Neural progenitor cell (in vitro differentiated cells): ENCODE measurements at regions not wholly inside any gene's neighbourhood (a gene's known extent, or its start where the extent isn't known, plus 50 kb on each side); places are given as distances from the start of the nearest gene placed in this dataset.

Source experiments
- DNase-seq: peaks from one replicate; pipeline ENCODE4 v3.0.0-alpha.2; 2016; ENCODE audit warnings: low spot score
- H2AFZ ChIP-seq: fragments of 200-600 bp; sonication (generic); replicated peaks from 2 replicates; pipeline ENCODE4 v1.6.1; 2016; ENCODE audit warnings: antibody characterized with exemption
- H3F3A ChIP-seq: fragments of 200-600 bp; sonication (generic); 2 replicates; pipeline ENCODE4 v1.6.1; 2016; ENCODE audit warnings: antibody characterized with exemption, low read depth
- H3K27ac ChIP-seq: fragments of 200-600 bp; sonication (generic); 2 replicates; pipeline ENCODE4 v1.5.1; 2016; ENCODE audit warnings: mild to moderate bottlenecking
- H3K27me3 ChIP-seq: fragments of 200-600 bp; sonication (generic); 2 replicates; pipeline ENCODE4 v1.6.1; 2016; ENCODE audit warnings: mild to moderate bottlenecking, moderate library complexity
- H3K36me3 ChIP-seq: fragments of 200-600 bp; sonication (generic); 2 replicates; pipeline ENCODE4 v1.5.1; 2016
- H3K4me1 ChIP-seq: fragments of 200-600 bp; sonication (generic); 2 replicates; pipeline ENCODE4 v1.6.1; 2016; ENCODE audit warnings: mixed run types
- H3K4me2 ChIP-seq: fragments of 200-600 bp; sonication (generic); 2 replicates; pipeline ENCODE4 v1.6.1; 2016
- H3K4me3 ChIP-seq: fragments of 200-600 bp; sonication (generic); 2 replicates; pipeline ENCODE4 v1.5.1; 2016
- H3K79me2 ChIP-seq: fragments of 200-600 bp; sonication (generic); 2 replicates; pipeline ENCODE4 v1.6.1; 2016; ENCODE audit warnings: low read depth
- H3K9ac ChIP-seq: fragments of 200-600 bp; sonication (generic); 2 replicates; pipeline ENCODE4 v1.6.1; 2016
- H3K9me3 ChIP-seq: fragments of 200-600 bp; sonication (generic); 2 replicates; pipeline ENCODE4 v1.5.1; 2016; ENCODE audit warnings: low read depth
- H4K20me1 ChIP-seq: fragments of 200-600 bp; sonication (generic); 2 replicates; pipeline ENCODE4 v1.6.1; 2016; ENCODE audit warnings: low read depth
- H3K27ac Mint-ChIP-seq: 3 replicates; pipeline ENCODE4 v1.8.0; 2021; ENCODE audit warnings: mixed read lengths
- H3K27me3 Mint-ChIP-seq: 2 replicates; pipeline ENCODE4 v1.8.0; 2022; ENCODE audit warnings: low read depth, mild to moderate bottlenecking, inconsistent platforms, moderate library complexity, mixed read lengths; ENCODE audit not compliant: insufficient read depth
- H3K36me3 Mint-ChIP-seq: 3 replicates; pipeline ENCODE4 v1.8.0; 2021; ENCODE audit warnings: mixed read lengths
- H3K4me1 Mint-ChIP-seq: 3 replicates; pipeline ENCODE4 v1.8.0; 2021; ENCODE audit warnings: mixed read lengths
- H3K4me3 Mint-ChIP-seq: 3 replicates; pipeline ENCODE4 v1.8.0; 2021; ENCODE audit warnings: mild to moderate bottlenecking, moderate library complexity, mixed read lengths
- H3K9me3 Mint-ChIP-seq: 3 replicates; pipeline ENCODE4 v1.8.0; 2020; ENCODE audit warnings: mixed read lengths
- CTCF ChIP-seq: fragments of 200-600 bp; sonication (generic); IDR thresholded peaks from 2 replicates; pipeline ENCODE4 v1.5.1; 2017; ENCODE audit warnings: antibody characterized with exemption, mild to moderate bottlenecking
- EZH2 ChIP-seq: fragments of 200-600 bp; sonication (generic); IDR thresholded peaks from 2 replicates; pipeline ENCODE4 v1.6.1; 2017; ENCODE audit warnings: antibody characterized with exemption, mild to moderate bottlenecking, moderate library complexity
- EZH2phosphoT487 ChIP-seq: fragments of 200-600 bp; sonication (generic); IDR thresholded peaks from 2 replicates; pipeline ENCODE4 v1.6.1; 2017; ENCODE audit warnings: antibody characterized with exemption

GRCh38 chr6:7664003-7664402, 61.9 kb upstream of the BMP6 start:
- Histone ChIP-seq H3K79me2 (no peaks in the 10 kb centered on the region), H3K9ac (no peak overlapping the region), H3F3A (no peaks in the 10 kb centered on the region), H3K27ac (no peak overlapping the region), H3K27me3 (peaks cover 6% of the 10 kb centered on the region), H3K4me2 (no peak overlapping the region), H4K20me1 (no peaks in the 10 kb centered on the region), H3K36me3 (no peaks in the 10 kb centered on the region), H2AFZ (no peak overlapping the region), H3K4me3 (no peak overlapping the region), H3K9me3 (no peaks in the 10 kb centered on the region), H3K4me1 (no peaks in the 10 kb centered on the region)
- no peak for TF ChIP-seq EZH2
- no peak for TF ChIP-seq EZH2phosphoT487
- no peak for TF ChIP-seq CTCF
- no peaks in the 10 kb centered on the region for H3K4me1 Mint-ChIP-seq
- no peaks in the 10 kb centered on the region for H3K9me3 Mint-ChIP-seq
- no peak overlapping the region for H3K4me3 Mint-ChIP-seq
- no peaks in the 10 kb centered on the region for H3K36me3 Mint-ChIP-seq
- H3K27ac Mint-ChIP-seq, result no peak overlapping the region
- DNase-seq, result no peak
- H3K27me3 Mint-ChIP-seq, result no peaks in the 10 kb centered on the region

- peaks cover 6% of the 10 kb centered on the region for H3K4me1 Mint-ChIP-seq
- no peaks in the 10 kb centered on the region for H3F3A ChIP-seq
- no peaks in the 10 kb centered on the region for H3K36me3 Mint-ChIP-seq
- TF ChIP-seq EZH2phosphoT487 (no peak), EZH2 (no peak), CTCF (no peak)
- H3K27me3 ChIP-seq, result peaks cover 5% of the 10 kb centered on the region
- no peaks in the 10 kb centered on the region for H3K36me3 ChIP-seq
- DNase-seq, result no peak
- H3K27ac ChIP-seq, result no peak overlapping the region
- H3K4me1 ChIP-seq, result no peaks in the 10 kb centered on the region
- H3K9ac ChIP-seq, result no peak overlapping the region
- no peaks in the 10 kb centered on the region for H3K79me2 ChIP-seq
- no peaks in the 10 kb centered on the region for H4K20me1 ChIP-seq
- peaks cover 2% of the 10 kb centered on the region for H3K27me3 Mint-ChIP-seq
- H3K4me3 Mint-ChIP-seq, result no peak overlapping the region
- no peaks in the 10 kb centered on the region for H3K9me3 ChIP-seq
- no peak overlapping the region for H3K4me3 ChIP-seq
- no peak overlapping the region for H2AFZ ChIP-seq
- no peak overlapping the region for H3K4me2 ChIP-seq
- no peak overlapping the region for H3K27ac Mint-ChIP-seq
- no peaks in the 10 kb centered on the region for H3K9me3 Mint-ChIP-seq
Observed at GRCh38 chr6:7668936-7669335, 57.0 kb upstream of the BMP6 start.

GRCh38 chr6:7669742-7670141, 56.2 kb upstream of the BMP6 start:
- H3K4me1 ChIP-seq, result no peaks in the 10 kb centered on the region
- H3K9me3 ChIP-seq, result no peaks in the 10 kb centered on the region
- no peak overlapping the region for H3K4me3 Mint-ChIP-seq
- H3K9ac ChIP-seq, result no peak overlapping the region
- no peak overlapping the region for H3K27ac Mint-ChIP-seq
- peaks cover 6% of the 10 kb centered on the region for H3K4me1 Mint-ChIP-seq
- no peaks in the 10 kb centered on the region for H3K36me3 Mint-ChIP-seq
- peaks cover 5% of the 10 kb centered on the region for H3K27me3 ChIP-seq
- H3K4me3 ChIP-seq, result no peak overlapping the region
- no peak overlapping the region for H2AFZ ChIP-seq
- H3K36me3 ChIP-seq, result no peaks in the 10 kb centered on the region
- no peaks in the 10 kb centered on the region for H3K79me2 ChIP-seq
- no peaks in the 10 kb centered on the region for H3K9me3 Mint-ChIP-seq
- no peak overlapping the region for H3K27ac ChIP-seq
- H4K20me1 ChIP-seq, result no peaks in the 10 kb centered on the region
- DNase-seq, result no peak
- no peaks in the 10 kb centered on the region for H3F3A ChIP-seq
- TF ChIP-seq CTCF (peak; percentile 25), EZH2 (no peak)
- peaks cover 2% of the 10 kb centered on the region for H3K27me3 Mint-ChIP-seq
- H3K4me2 ChIP-seq, result no peak overlapping the region

GRCh38 chr6:7671076-7671475, 54.8 kb upstream of the BMP6 start:
- H3K4me2 ChIP-seq, result no peak overlapping the region

More at GRCh38 chr6:7671076-7671475, 54.8 kb upstream of the BMP6 start:
- no peaks in the 10 kb centered on the region for H3F3A ChIP-seq
- no peak overlapping the region for H3K4me3 Mint-ChIP-seq
- peaks cover 2% of the 10 kb centered on the region for H3K27me3 Mint-ChIP-seq
- H3K9me3 Mint-ChIP-seq, result no peaks in the 10 kb centered on the region
- H3K79me2 ChIP-seq, result no peaks in the 10 kb centered on the region
- no peaks in the 10 kb centered on the region for H4K20me1 ChIP-seq
- no peaks in the 10 kb centered on the region for H3K36me3 Mint-ChIP-seq
- TF ChIP-seq EZH2phosphoT487, result no peak
- TF ChIP-seq CTCF, result no peak
- no peak for TF ChIP-seq EZH2
- H3K27ac ChIP-seq, result no peak overlapping the region
- H3K4me3 ChIP-seq, result no peak overlapping the region
- no peaks in the 10 kb centered on the region for H3K4me1 ChIP-seq
- H3K36me3 ChIP-seq, result no peaks in the 10 kb centered on the region
- no peak for DNase-seq
- no peak overlapping the region for H2AFZ ChIP-seq
- H3K4me1 Mint-ChIP-seq, result peaks cover 6% of the 10 kb centered on the region
- H3K27me3 ChIP-seq, result peaks cover 5% of the 10 kb centered on the region
- no peak overlapping the region for H3K27ac Mint-ChIP-seq
- no peak overlapping the region for H3K9ac ChIP-seq
- H3K9me3 ChIP-seq, result no peaks in the 10 kb centered on the region
